Ascending aorta (tissue), 2 donors: ENCODE measurements at regions not wholly inside any gene's neighbourhood (a gene's known extent, or its start where the extent isn't known, plus 50 kb on each side); places are given as distances from the start of the nearest gene placed in this dataset.

Source experiments
- DNase-seq, 2 donors: peaks; one replicate each; pipeline ENCODE4 v3.0.0-alpha.2; 2019; ENCODE audit warnings: low spot score in 2 of 2
- H3K27ac ChIP-seq, 2 donors: fragments of 200-600 bp; sonication (generic); one replicate each; pipeline ENCODE4 v1.5.1; 2016 to 2017; ENCODE audit warnings: mild to moderate bottlenecking in 1 of 2
- H3K27me3 ChIP-seq: fragments of 200-600 bp; sonication (generic); one replicate; pipeline ENCODE4 v1.5.1; 2017
- H3K36me3 ChIP-seq, 2 donors: fragments of 200-600 bp; sonication (generic); one replicate each; pipeline ENCODE4 v1.5.1; 2016
- H3K4me1 ChIP-seq, 2 donors: fragments of 200-600 bp; sonication (generic); one replicate each; pipeline ENCODE4 v1.5.1; 2016 to 2017; ENCODE audit warnings: mild to moderate bottlenecking in 1 of 2
- H3K4me3 ChIP-seq, 2 donors: fragments of 200-600 bp; sonication (generic); one replicate each; pipeline ENCODE4 v1.5.1; 2016 to 2017; ENCODE audit warnings: mild to moderate bottlenecking in 1 of 2
- H3K9me3 ChIP-seq, 2 donors: fragments of 200-600 bp; sonication (generic); one replicate each; pipeline ENCODE4 v1.5.1; 2016
- CTCF ChIP-seq, 3 experiments: fragments of 200-600 bp in 2 of 3; fragments of 450-650 bp in 1 of 3; sonication (generic) in 2 of 3; IDR thresholded peaks; one replicate each; pipeline ENCODE4 v1.5.1; 2016 to 2019; ENCODE audit warnings: antibody characterized with exemption in 3 of 3, mild to moderate bottlenecking in 1 of 3, moderate library complexity in 1 of 3
- intact Hi-C: fragments of 100-400 bp; cut with DNase I; formaldehyde crosslinking; loops from one replicate; pipeline ENCODE4 v1.15.1; 2023

- TF ChIP-seq CTCF (IDR thresholded peaks at IDR 0.05): no peak
- H3K4me1 ChIP-seq: peaks cover 0 to 2% of the 10 kb centered on the region in 2 donors
- DNase-seq: no peak
- H3K27ac ChIP-seq: no peak overlapping the region
- no peaks in the 10 kb centered on the region for H3K9me3 ChIP-seq
- H3K4me3 ChIP-seq: no peak overlapping the region
- no peaks in the 10 kb centered on the region for H3K27me3 ChIP-seq
- intact Hi-C loops: no loop called here
- H3K36me3 ChIP-seq: no peaks in the 10 kb centered on the region
Measured at GRCh38 chr4:125704726-125705125, 390.0 kb downstream of the FAT4 start.

DNA sequence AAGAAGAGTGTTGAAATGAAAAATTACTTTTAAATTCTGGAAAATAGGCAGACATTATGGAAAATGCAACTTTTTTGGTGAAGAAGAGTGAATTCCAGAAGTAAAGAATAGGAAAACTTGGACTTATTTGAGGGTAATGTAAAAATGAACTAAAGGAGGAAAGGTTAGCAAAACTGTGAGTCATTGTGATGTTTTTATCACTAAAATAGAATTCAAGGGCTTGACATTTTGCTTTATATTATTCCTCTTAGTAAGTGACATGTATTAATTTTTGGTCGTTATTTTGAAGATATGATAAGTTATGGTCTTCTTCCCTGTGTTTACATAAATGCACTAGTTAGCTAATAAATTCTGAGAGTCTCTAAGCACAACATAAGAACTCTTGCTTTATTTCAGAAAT lies 390.9 kb downstream of the FAT4 start:
- Histone ChIP-seq H3K27me3 (no peaks in the 10 kb centered on the region), H3K36me3 (no peaks in the 10 kb centered on the region), H3K9me3 (no peaks in the 10 kb centered on the region), H3K4me1 (peaks cover 0 to 2% of the 10 kb centered on the region in 2 donors), H3K27ac (no peak overlapping the region), H3K4me3 (no peak overlapping the region)
- intact Hi-C loops: no loop called here
- no peak for TF ChIP-seq CTCF (IDR thresholded peaks at IDR 0.05)
- DNase-seq: no peak

DNA sequence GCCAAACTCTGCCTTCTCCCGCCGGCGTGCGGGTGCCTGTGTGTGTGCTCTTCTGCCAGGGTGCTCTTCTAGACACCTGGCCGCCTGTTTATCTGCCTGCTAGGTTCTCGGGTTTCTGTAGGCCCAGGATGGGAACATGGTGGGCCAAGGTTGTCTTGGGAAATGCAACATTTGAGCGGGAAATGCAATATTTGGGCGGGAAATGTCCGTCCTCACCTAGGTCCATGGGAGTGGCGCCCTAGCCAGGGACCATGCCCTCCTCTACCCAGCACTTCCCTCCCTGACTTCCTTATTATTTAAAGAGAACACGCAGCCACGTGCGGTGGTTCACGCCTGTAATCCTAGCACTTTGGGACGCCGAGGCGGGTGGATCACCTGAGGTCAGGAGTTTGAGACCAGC lies 392.6 kb downstream of the FAT4 start:
- H3K27ac ChIP-seq: no peak overlapping the region
- no peaks in the 10 kb centered on the region for H3K4me1 ChIP-seq
- no peak for TF ChIP-seq CTCF (IDR thresholded peaks at IDR 0.05)
- no peaks in the 10 kb centered on the region for H3K9me3 ChIP-seq
- intact Hi-C loops: no loop called here
- no peaks in the 10 kb centered on the region for H3K36me3 ChIP-seq
- no peak overlapping the region for H3K4me3 ChIP-seq
- DNase-seq: no peak
- no peaks in the 10 kb centered on the region for H3K27me3 ChIP-seq

DNA sequence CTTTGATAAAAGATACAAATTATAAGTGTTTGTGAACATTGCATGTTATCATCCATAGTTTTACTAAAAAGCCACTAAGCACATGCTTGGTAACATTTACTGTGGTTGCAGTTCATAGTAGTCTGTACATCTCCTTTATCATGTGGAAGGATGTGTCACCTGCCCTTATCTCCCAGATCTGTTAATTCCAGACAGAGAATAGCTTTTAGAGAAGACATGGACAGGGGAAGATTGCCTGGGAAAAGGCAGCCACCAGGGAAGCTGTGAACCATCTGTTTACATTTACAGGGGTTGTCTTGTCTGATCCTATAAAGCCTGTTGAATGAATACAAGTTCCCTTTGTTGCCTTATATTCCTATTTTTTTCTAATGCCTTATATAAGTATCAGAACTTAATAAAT lies 396.0 kb downstream of the FAT4 start:
- no peak for TF ChIP-seq CTCF (IDR thresholded peaks at IDR 0.05)
- Histone ChIP-seq H3K9me3 (no peaks in the 10 kb centered on the region), H3K4me3 (no peak overlapping the region), H3K27ac (no peak overlapping the region), H3K4me1 (no peaks in the 10 kb centered on the region), H3K36me3 (no peaks in the 10 kb centered on the region), H3K27me3 (no peaks in the 10 kb centered on the region)
- intact Hi-C loops: no loop called here
- DNase-seq: no peak

DNA sequence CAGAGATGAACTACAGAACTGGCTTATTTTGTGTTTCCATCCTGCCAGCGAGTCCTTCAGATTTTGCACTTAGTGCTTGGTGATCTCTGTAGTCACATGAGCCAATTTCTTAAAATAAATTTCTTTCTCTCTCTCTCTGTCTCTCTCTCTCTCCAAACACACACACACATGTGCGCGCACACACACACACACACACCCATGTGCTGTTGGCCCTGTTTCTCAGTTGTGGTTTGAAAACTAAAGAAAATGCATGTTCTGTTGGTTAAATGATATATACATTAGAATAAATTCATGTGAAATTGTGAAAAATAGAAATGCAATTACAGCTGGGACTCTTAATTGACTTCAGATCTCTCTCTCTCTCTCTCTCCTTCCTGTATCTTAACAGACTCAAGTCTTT lies 399.3 kb downstream of the FAT4 start:
- TF ChIP-seq CTCF (IDR thresholded peaks at IDR 0.05): no peak
- Histone ChIP-seq H3K27ac (no peak overlapping the region), H3K27me3 (no peaks in the 10 kb centered on the region), H3K36me3 (no peaks in the 10 kb centered on the region), H3K9me3 (no peaks in the 10 kb centered on the region), H3K4me3 (no peak overlapping the region), H3K4me1 (no peaks in the 10 kb centered on the region)
- intact Hi-C loops: no loop called here
- no peak for DNase-seq

GRCh38 chr4:125714845-125715244 lies 400.1 kb downstream of the FAT4 start:
- no peak overlapping the region for H3K4me3 ChIP-seq
- no peaks in the 10 kb centered on the region for H3K9me3 ChIP-seq
- no peaks in the 10 kb centered on the region for H3K36me3 ChIP-seq
- H3K4me1 ChIP-seq: no peaks in the 10 kb centered on the region
- H3K27ac ChIP-seq: no peak overlapping the region
- intact Hi-C loops: no loop called here
- H3K27me3 ChIP-seq: no peaks in the 10 kb centered on the region
- TF ChIP-seq CTCF (IDR thresholded peaks at IDR 0.05): no peak
- DNase-seq: no peak
